ENCODE measurements at regions not wholly inside any gene's neighbourhood (a gene's known extent, or its start where the extent isn't known, plus 50 kb on each side); places are given as distances from the start of the nearest gene placed in this dataset.

DNA sequence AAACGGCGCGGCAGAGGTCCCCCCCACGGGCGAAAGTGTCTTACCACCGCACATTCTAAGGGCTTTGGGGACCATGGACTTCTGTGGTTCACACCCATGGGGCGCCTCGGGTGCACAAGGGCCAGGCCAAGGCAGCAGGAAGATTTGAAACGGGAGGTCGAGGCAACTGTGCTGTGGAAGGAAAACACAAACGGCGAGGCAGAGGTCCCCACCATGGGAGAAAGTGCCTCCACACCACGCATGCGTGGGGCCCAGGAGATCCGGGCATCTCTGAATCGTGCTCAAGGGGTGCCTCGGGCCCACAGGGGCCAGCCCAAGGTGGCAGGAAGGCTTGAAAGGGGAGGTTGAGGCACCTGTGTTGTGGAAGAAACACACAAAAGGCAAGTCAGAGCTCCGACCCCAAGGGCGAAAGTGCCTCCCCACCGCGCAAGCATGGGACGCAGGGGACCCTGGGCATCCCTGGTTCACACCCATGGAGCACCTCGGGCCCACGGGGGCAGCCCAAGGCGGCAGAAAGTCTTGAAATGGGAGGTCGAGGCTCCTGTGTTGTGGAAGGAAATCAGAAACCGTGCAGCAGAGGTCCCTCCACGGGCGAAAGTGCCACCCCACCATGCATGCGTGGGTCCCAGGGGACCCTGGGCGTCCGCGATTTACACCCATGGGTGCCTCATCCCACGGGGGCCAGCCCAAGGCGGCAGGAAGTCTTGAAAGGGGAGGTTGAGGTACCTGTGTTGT, 371.0 kb downstream of the ALG10 start:
- TF ChIP-seq POLR2A (IDR thresholded peaks at IDR 0.05; ENCODE audit: low read depth) = no peak
- no peak for TF ChIP-seq EP300 (IDR thresholded peaks at IDR 0.05)
- TF ChIP-seq, protein P1, sequence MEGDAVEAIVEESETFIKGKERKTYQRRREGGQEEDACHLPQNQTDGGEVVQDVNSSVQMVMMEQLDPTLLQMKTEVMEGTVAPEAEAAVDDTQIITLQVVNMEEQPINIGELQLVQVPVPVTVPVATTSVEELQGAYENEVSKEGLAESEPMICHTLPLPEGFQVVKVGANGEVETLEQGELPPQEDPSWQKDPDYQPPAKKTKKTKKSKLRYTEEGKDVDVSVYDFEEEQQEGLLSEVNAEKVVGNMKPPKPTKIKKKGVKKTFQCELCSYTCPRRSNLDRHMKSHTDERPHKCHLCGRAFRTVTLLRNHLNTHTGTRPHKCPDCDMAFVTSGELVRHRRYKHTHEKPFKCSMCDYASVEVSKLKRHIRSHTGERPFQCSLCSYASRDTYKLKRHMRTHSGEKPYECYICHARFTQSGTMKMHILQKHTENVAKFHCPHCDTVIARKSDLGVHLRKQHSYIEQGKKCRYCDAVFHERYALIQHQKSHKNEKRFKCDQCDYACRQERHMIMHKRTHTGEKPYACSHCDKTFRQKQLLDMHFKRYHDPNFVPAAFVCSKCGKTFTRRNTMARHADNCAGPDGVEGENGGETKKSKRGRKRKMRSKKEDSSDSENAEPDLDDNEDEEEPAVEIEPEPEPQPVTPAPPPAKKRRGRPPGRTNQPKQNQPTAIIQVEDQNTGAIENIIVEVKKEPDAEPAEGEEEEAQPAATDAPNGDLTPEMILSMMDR (IDR thresholded peaks at IDR 0.05) = no peak
- TF ChIP-seq POLR2AphosphoS5 (IDR thresholded peaks at IDR 0.05) = no peak
- Histone ChIP-seq H3K27ac (replicated peaks in 1 of 4) (no peak overlapping the region), H3K4me3 (no peak overlapping the region), H3K27me3 (peaks cover 0 to 75% (median 0%) of the 10 kb centered on the region in 4 donors), H3K4me1 (no peaks in the 10 kb centered on the region), H3K9me3 (peaks cover 0 to 77% (median 32%) of the 10 kb centered on the region in 4 donors), H3K36me3 (no peaks in the 10 kb centered on the region)
- WGBS = 71% methylated on average over 33 of the region's 35 CpGs
- intact Hi-C loops (cut with DNase I) = no loop called here
- DNase-seq (ENCODE audit: extremely low spot score) = peak; percentile 86

DNA sequence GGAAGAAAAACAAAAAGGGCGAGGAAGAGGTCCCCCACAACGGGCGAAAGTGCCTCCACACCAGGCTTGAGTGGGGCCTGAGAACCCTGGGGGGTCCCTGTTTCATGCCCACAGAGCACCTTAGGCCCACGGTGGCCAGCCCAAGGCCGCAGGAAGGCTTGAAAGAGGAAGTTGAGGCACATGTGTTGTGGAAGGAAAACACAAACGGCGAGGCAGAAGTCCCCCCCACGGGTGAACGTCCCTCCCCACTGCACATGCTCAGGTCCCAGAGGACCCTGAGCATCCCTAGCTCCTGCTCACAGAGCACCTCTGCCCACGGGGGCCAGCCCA, 371.5 kb downstream of the ALG10 start:
- no peak for TF ChIP-seq EP300 (IDR thresholded peaks at IDR 0.05)
- Histone ChIP-seq H3K36me3 (no peaks in the 10 kb centered on the region), H3K27me3 (peaks cover 0 to 74% (median 0%) of the 10 kb centered on the region in 4 donors), H3K4me3 (no peak overlapping the region), H3K27ac (replicated peaks in 1 of 4) (no peak overlapping the region), H3K4me1 (no peaks in the 10 kb centered on the region), H3K9me3 (peaks cover 0 to 79% (median 32%) of the 10 kb centered on the region in 4 donors)
- 65% methylated on average over 10 of the region's 10 CpGs for WGBS
- intact Hi-C loops (cut with DNase I) = no loop called here
- peak; percentile 31 for DNase-seq (ENCODE audit: extremely low spot score)

DNA sequence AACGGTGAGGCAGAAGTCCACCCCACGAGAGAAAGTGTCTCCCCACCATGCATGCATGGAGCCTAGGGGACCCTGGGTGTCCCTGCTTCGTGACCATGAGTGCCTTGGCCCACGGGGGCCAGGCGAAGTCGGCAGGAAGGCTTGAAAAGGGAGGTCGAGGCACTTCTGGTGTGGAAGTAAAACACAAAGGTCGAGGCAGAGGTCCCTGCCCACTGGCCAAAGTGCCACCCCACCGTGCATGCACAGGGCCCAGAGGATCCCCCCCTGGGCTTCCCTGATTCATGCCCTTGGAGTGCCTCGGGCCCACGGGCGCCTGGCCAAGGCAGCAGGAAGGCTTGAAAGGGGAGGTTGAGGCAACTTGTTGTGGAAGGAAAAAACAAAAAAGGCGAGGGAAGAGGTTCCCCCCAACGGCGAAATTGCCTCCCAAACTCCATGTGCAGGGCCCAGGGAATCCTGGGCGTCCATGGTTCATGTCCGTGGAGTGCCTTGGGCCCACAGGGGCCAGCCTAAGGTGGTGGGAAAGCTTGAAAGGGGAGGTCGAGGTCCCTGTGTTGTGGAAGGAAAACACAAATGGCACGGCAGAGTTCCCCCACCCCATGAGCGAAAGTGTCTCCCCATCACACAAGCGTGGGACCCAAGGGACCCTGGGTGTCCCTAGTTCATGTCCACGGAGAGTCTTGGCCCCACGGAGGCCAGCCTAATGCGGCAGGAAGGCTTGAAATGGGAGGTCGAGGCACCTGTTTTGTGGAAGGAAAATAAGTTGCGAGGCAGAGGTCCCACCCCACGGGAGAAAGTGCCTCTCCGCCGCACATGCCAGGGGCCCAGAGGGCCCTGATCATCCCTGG, 372.1 kb downstream of the ALG10 start:
- peak; percentile 74 for DNase-seq (ENCODE audit: extremely low spot score)
- H3K9me3 ChIP-seq = peaks cover 0 to 80% (median 33%) of the 10 kb centered on the region in 4 donors
- intact Hi-C loops (cut with DNase I) = no loop called here
- no peak overlapping the region for H3K4me3 ChIP-seq
- TF ChIP-seq, protein P1 (IDR thresholded peaks at IDR 0.05) = no peak
- WGBS = 60% methylated on average over 29 of the region's 29 CpGs
- H3K4me1 ChIP-seq = no peaks in the 10 kb centered on the region
- H3K27ac ChIP-seq (replicated peaks in 1 of 4) = no peak overlapping the region
- no peaks in the 10 kb centered on the region for H3K36me3 ChIP-seq
- H3K27me3 ChIP-seq = peaks cover 0 to 67% (median 0%) of the 10 kb centered on the region in 4 donors

DNA sequence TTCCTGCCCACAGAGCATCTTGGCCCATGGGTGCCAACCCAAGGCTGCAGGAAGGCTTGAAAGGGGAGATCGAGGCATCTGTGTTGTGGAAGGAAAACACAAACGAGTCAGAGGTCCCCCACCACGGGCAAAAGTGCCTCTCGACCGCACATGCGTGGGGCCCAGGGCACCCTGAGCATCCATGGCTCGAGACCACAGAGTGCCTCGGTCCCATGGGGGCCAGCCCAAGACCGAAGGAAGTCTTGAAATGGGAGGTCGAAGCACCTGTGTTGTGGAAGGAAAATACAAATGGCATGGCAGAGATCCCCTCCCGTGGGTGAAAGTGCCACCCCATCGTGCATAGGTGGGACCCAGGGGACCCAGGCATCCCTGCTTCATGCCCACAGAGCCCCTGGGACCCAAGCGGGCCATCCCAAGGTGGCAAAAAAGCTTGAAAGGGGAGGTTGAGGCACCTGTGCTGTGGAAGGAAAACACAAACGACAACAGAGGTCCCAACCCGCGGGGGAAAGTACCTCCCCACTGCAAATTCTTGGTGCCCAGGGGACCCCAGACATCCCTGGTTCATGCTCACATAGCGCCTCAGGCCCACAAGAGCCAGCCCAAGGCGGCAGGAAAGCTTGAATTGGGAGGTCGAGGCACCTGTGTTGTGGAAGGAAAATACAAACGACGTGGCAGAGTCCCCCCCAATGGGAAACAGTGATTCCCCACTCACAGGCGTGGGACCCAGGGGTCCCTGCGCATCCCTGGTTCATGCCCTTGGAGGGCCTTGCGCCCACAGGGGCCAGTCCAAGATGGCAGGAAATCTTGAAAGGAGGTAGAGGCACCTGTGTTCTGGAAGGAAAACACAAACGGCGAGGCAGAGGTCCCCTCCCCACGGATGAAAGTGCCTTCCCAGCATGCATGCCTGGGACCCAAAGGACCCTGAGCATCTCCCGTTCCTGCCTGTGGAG, 373.0 kb downstream of the ALG10 start:
- peaks cover 0 to 80% (median 34%) of the 10 kb centered on the region in 4 donors for H3K9me3 ChIP-seq
- no peak overlapping the region for H3K4me3 ChIP-seq
- H3K36me3 ChIP-seq = no peaks in the 10 kb centered on the region
- no peak for TF ChIP-seq POLR2AphosphoS5 (IDR thresholded peaks at IDR 0.05)
- TF ChIP-seq, protein P1 (IDR thresholded peaks at IDR 0.05) = no peak
- TF ChIP-seq POLR2A (IDR thresholded peaks at IDR 0.05; ENCODE audit: low read depth) = no peak
- TF ChIP-seq EP300 (IDR thresholded peaks at IDR 0.05) = no peak
- peak; percentile 74 for DNase-seq (ENCODE audit: extremely low spot score)
- intact Hi-C loops (cut with DNase I) = no loop called here
- no peak overlapping the region for H3K27ac ChIP-seq (replicated peaks in 1 of 4)
- 71% methylated on average over 27 of the region's 28 CpGs for WGBS
- peaks cover 0 to 58% (median 0%) of the 10 kb centered on the region in 4 donors for H3K27me3 ChIP-seq
- no peaks in the 10 kb centered on the region for H3K4me1 ChIP-seq
